Liver (tissue), 3 donors: ENCODE measurements at regions not wholly inside any gene's neighbourhood (a gene's known extent, or its start where the extent isn't known, plus 50 kb on each side); places are given as distances from the start of the nearest gene placed in this dataset.

Experiments
- ATF3 ChIP-seq: IDR thresholded peaks from 2 replicates; pipeline ENCODE4 v1.6.1; 2016; ENCODE audit warnings: antibody characterized with exemption
- CTCF ChIP-seq: fragments of 150-350 bp; IDR thresholded peaks from 2 replicates; pipeline ENCODE4 v1.5.1; 2017; ENCODE audit warnings: improper control_type of control experiment, low read depth, low read length; ENCODE audit not compliant: missing input control
- EGR1 ChIP-seq, 2 donors: IDR thresholded peaks; 2 replicates each; pipeline ENCODE4 v1.6.1; 2016 to 2018; ENCODE audit warnings: antibody characterized with exemption in 2 of 2, low read depth in 2 of 2
- FOXA2 ChIP-seq: IDR thresholded peaks from 2 replicates; pipeline ENCODE4 v1.6.1; 2016; ENCODE audit warnings: antibody characterized with exemption
- GABPA ChIP-seq, 2 donors: IDR thresholded peaks in 1 of 2; conservative IDR thresholded peaks in 1 of 2; 2 replicates each; pipeline ENCODE4 v1.6.1; 2016; ENCODE audit warnings: antibody characterized with exemption in 2 of 2, mild to moderate bottlenecking in 1 of 2, moderate library complexity in 1 of 2
- MAX ChIP-seq: IDR thresholded peaks from 2 replicates; pipeline ENCODE4 v1.6.1; 2016; ENCODE audit warnings: antibody characterized with exemption
- RAD21 ChIP-seq, 2 donors: IDR thresholded peaks; 2 replicates each; pipeline ENCODE4 v1.6.1; 2016; ENCODE audit warnings: antibody characterized with exemption in 2 of 2, mild to moderate bottlenecking in 2 of 2
- ZBTB33 ChIP-seq: IDR thresholded peaks from 2 replicates; pipeline ENCODE4 v1.6.1; 2016; ENCODE audit warnings: antibody characterized with exemption
- donor health status: healthy.
- donor health status: healthy.

- no peak for TF ChIP-seq CTCF
- TF ChIP-seq GABPA (IDR thresholded peaks at IDR 0.05 in 1 of 2, conservative IDR thresholded peaks at IDR 0.05 in 1 of 2), result no peak
- TF ChIP-seq MAX, result no peak
- TF ChIP-seq ZBTB33, result no peak
- TF ChIP-seq ATF3, result no peak
- no peak for TF ChIP-seq EGR1 (IDR thresholded peaks at IDR 0.05; ENCODE audit: low read depth in 2 of 2)
- TF ChIP-seq RAD21 (IDR thresholded peaks at IDR 0.05), result no peak
- no peak for TF ChIP-seq FOXA2
Observed at GRCh38 chr21:16078382-16078781, 348.6 kb downstream of the USP25 start.
